ENCODE measurements at regions not wholly inside any gene's neighbourhood (a gene's known extent, or its start where the extent isn't known, plus 50 kb on each side); places are given as distances from the start of the nearest gene placed in this dataset.
A peak's percentile ranks its signal among the peaks of the same experiment; 100 is the strongest.

- no peak for DNase-seq (ENCODE audit: low read depth, low spot score)
Measured at GRCh38 chr6:144878577-144878976, 593.4 kb downstream of the UTRN start.

GRCh38 chr6:144879436-144879835 lies 594.3 kb downstream of the UTRN start:
- DNase-seq (ENCODE audit: low read depth, low spot score) = peak; percentile 28

GRCh38 chr6:144882425-144882824 lies 597.3 kb downstream of the UTRN start:
- DNase-seq (ENCODE audit: low read depth, low spot score) = no peak

- no peak for DNase-seq (ENCODE audit: low read depth, low spot score)
Measured at GRCh38 chr6:144883915-144884314, 598.8 kb downstream of the UTRN start.

- no peak for DNase-seq (ENCODE audit: low read depth, low spot score)
Measured at GRCh38 chr6:144885817-144886216, 600.7 kb downstream of the UTRN start.

GRCh38 chr6:144886682-144887081 lies 601.5 kb downstream of the UTRN start:
- DNase-seq (ENCODE audit: low read depth, low spot score) = no peak

- no peak for DNase-seq (ENCODE audit: low read depth, low spot score)
Measured at GRCh38 chr6:144888621-144889020, 603.5 kb downstream of the UTRN start.

GRCh38 chr6:144893680-144894151 lies 608.6 kb downstream of the UTRN start:
- DNase-seq (ENCODE audit: low read depth, low spot score) = no peak

GRCh38 chr6:144894240-144894639 lies 609.1 kb downstream of the UTRN start:
- no peak for DNase-seq (ENCODE audit: low read depth, low spot score)

- DNase-seq (ENCODE audit: low read depth, low spot score) = no peak
Measured at GRCh38 chr6:144895313-144896278, 610.5 kb downstream of the UTRN start.

GRCh38 chr6:144896289-144896688 lies 611.2 kb downstream of the UTRN start:
- no peak for DNase-seq (ENCODE audit: low read depth, low spot score)

GRCh38 chr6:144896871-144897270 lies 611.7 kb downstream of the UTRN start:
- no peak for DNase-seq (ENCODE audit: low read depth, low spot score)

- DNase-seq (ENCODE audit: low read depth, low spot score) = peak; percentile 78
Measured at GRCh38 chr6:144897441-144897921, 612.3 kb downstream of the UTRN start.

- peak; percentile 49 for DNase-seq (ENCODE audit: low read depth, low spot score)
Measured at GRCh38 chr6:144898052-144898689, 613.0 kb downstream of the UTRN start.

- no peak for DNase-seq (ENCODE audit: low read depth, low spot score)
Measured at GRCh38 chr6:144898741-144899140, 613.6 kb downstream of the UTRN start.

- DNase-seq (ENCODE audit: low read depth, low spot score) = peak; percentile 16
Measured at GRCh38 chr6:144899161-144899560, 614.0 kb downstream of the UTRN start.

- no peak for DNase-seq (ENCODE audit: low read depth, low spot score)
Measured at GRCh38 chr6:144901412-144901811, 616.3 kb downstream of the UTRN start.

- no peak for DNase-seq (ENCODE audit: low read depth, low spot score)
Measured at GRCh38 chr6:144908004-144908403, 622.9 kb downstream of the UTRN start.

- DNase-seq (ENCODE audit: low read depth, low spot score) = peak; percentile 16
Measured at GRCh38 chr6:144909753-144910285, 624.7 kb downstream of the UTRN start.

- DNase-seq (ENCODE audit: low read depth, low spot score) = no peak
Measured at GRCh38 chr6:144911322-144911721, 626.2 kb downstream of the UTRN start.

- DNase-seq (ENCODE audit: low read depth, low spot score) = peak; percentile 77
Measured at GRCh38 chr6:144912474-144912873, 627.3 kb downstream of the UTRN start.

- no peak for DNase-seq (ENCODE audit: low read depth, low spot score)
Measured at GRCh38 chr6:144918073-144918472, 632.9 kb downstream of the UTRN start.

Measured in astrocyte of the hippocampus (primary cell).